Suprapubic skin (tissue), 4 donors: ENCODE measurements at regions not wholly inside any gene's neighbourhood (a gene's known extent, or its start where the extent isn't known, plus 50 kb on each side); places are given as distances from the start of the nearest gene placed in this dataset.

Experiments used
- DNase-seq, 2 donors: peaks; one replicate each; pipeline ENCODE4 v3.0.0-alpha.2; 2019; ENCODE audit warnings: low spot score in 2 of 2
- H3K27ac ChIP-seq: fragments of 200-600 bp; sonication (generic); one replicate; pipeline ENCODE4 v1.5.1; 2019
- H3K27me3 ChIP-seq: fragments of 200-600 bp; sonication (generic); one replicate; pipeline ENCODE4 v1.5.1; 2019
- H3K36me3 ChIP-seq: fragments of 200-600 bp; sonication (generic); one replicate; pipeline ENCODE4 v1.5.1; 2019
- H3K4me1 ChIP-seq: fragments of 200-600 bp; sonication (generic); one replicate; pipeline ENCODE4 v1.5.1; 2019
- H3K4me3 ChIP-seq: fragments of 200-600 bp; sonication (generic); one replicate; pipeline ENCODE4 v1.5.1; 2019; ENCODE audit warnings: mild to moderate bottlenecking
- H3K9me3 ChIP-seq: fragments of 200-600 bp; sonication (generic); one replicate; pipeline ENCODE4 v1.5.1; 2019
- EP300 ChIP-seq: sonication (generic); formaldehyde crosslinking; IDR thresholded peaks from one replicate; pipeline ENCODE4 v1.6.1; 2017; ENCODE audit warnings: antibody characterized with exemption
- POLR2A ChIP-seq, 2 donors: fragments of 450-650 bp; IDR thresholded peaks; one replicate each; pipeline ENCODE4 v1.6.1; 2017; ENCODE audit warnings: antibody characterized with exemption in 2 of 2, mild to moderate bottlenecking in 2 of 2, moderate library complexity in 2 of 2
- POLR2AphosphoS5 ChIP-seq, 3 donors: sonication (generic); formaldehyde crosslinking; IDR thresholded peaks; one replicate each; pipeline ENCODE4 v1.6.1; 2017; ENCODE audit warnings: antibody characterized with exemption in 3 of 3
- WGBS: methylation state at CpG from one replicate; pipeline ENCODE4 v1.1.5; 2018; 5-methylcytosine and 5-hydroxymethylcytosine counted together
- TF ChIP-seq, protein P1 (sequence below), 2 donors: fragments of 200-600 bp in 1 of 2; fragments of 450-650 bp in 1 of 2; sonication (generic) in 1 of 2; IDR thresholded peaks; one replicate each; pipeline ENCODE4 v1.5.1; 2016 to 2019; ENCODE audit warnings: antibody characterized with exemption in 2 of 2, mild to moderate bottlenecking in 1 of 2, moderate library complexity in 1 of 2

DNA sequence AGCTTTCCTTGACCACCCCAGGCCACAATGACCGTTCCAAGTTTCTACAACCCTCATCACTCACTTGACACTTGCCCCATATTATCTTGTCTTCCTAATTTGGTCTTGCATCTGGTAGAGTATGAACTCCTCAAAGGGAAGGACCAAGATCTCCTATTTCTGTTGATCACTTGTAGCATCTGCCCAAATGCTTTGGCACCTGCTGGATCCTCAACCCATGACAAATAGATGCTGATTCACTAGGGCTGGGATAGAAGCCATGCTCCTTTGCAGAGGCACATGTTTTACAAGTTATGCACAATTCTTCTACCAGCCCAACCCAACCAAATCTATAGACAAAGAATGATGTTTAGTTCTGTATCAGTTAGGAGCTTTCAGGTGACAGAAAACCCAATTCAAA lies 110.7 kb downstream of the UNC5CL start:
- H3K27me3 ChIP-seq = peaks cover 5% of the 10 kb centered on the region
- no peaks in the 10 kb centered on the region for H3K9me3 ChIP-seq
- no peaks in the 10 kb centered on the region for H3K4me1 ChIP-seq
- TF ChIP-seq EP300 (no peak), POLR2A (IDR thresholded peaks at IDR 0.05) (no peak), POLR2AphosphoS5 (IDR thresholded peaks at IDR 0.05) (no peak)
- TF ChIP-seq, protein P1, sequence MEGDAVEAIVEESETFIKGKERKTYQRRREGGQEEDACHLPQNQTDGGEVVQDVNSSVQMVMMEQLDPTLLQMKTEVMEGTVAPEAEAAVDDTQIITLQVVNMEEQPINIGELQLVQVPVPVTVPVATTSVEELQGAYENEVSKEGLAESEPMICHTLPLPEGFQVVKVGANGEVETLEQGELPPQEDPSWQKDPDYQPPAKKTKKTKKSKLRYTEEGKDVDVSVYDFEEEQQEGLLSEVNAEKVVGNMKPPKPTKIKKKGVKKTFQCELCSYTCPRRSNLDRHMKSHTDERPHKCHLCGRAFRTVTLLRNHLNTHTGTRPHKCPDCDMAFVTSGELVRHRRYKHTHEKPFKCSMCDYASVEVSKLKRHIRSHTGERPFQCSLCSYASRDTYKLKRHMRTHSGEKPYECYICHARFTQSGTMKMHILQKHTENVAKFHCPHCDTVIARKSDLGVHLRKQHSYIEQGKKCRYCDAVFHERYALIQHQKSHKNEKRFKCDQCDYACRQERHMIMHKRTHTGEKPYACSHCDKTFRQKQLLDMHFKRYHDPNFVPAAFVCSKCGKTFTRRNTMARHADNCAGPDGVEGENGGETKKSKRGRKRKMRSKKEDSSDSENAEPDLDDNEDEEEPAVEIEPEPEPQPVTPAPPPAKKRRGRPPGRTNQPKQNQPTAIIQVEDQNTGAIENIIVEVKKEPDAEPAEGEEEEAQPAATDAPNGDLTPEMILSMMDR (IDR thresholded peaks at IDR 0.05) = no peak
- no peaks in the 10 kb centered on the region for H3K36me3 ChIP-seq
- no peak overlapping the region for H3K4me3 ChIP-seq
- no peak for DNase-seq
- WGBS = 95% methylated on average over 1 of the region's 1 CpG
- no peak overlapping the region for H3K27ac ChIP-seq

DNA sequence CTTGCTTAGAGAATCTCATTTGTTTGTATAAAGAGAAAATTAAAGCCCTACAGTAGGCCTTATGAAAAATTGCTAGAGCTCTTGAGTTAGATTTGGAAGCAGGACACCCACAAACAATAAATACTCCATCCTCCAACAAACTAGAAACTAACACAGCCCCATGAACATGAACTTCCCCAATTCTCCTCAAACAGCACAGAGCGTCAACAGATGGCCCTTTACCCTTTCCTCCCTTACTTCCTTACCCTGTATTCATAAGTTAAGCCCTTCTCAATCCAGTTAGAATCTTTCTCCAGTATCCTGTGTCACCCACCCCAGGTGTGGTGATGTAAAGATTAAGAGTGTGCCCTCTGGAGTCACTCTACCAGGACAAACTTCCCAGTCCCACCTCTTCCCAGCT lies 113.7 kb downstream of the UNC5CL start:
- whole genome bisulfite sequencing = 82% methylated on average over 1 of the region's 1 CpG
- Histone ChIP-seq H3K9me3 (no peaks in the 10 kb centered on the region), H3K4me1 (no peaks in the 10 kb centered on the region), H3K36me3 (no peaks in the 10 kb centered on the region), H3K27me3 (peaks cover 5% of the 10 kb centered on the region), H3K4me3 (no peak overlapping the region), H3K27ac (no peak overlapping the region)
- no peak for DNase-seq
- TF ChIP-seq POLR2AphosphoS5 (IDR thresholded peaks at IDR 0.05) (no peak), EP300 (no peak)

DNA sequence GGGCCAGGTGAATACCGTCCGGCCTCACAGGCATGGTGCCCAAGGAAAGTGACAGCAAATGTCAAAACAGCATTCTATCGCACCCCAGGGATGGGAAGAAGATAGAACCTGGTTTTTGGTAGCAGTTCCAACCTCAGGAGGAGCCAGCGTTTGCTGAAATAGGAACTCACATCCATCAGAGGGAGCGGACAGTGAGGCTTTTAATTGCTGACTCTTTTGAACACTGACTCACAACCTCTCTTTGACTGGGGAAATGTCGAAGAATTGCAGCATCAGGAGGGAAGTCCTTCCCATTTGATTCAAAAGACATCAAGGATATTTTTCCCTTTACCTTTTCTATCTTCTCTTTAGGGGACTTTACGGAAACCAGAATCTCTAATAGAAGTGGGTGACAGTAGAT lies 114.2 kb downstream of the UNC5CL start:
- Histone ChIP-seq H3K27ac (no peak overlapping the region), H3K4me1 (no peaks in the 10 kb centered on the region), H3K9me3 (no peaks in the 10 kb centered on the region), H3K4me3 (no peak overlapping the region), H3K36me3 (no peaks in the 10 kb centered on the region), H3K27me3 (peaks cover 5% of the 10 kb centered on the region)
- WGBS = 93% methylated on average over 7 of the region's 7 CpGs
- DNase-seq = no peak
- TF ChIP-seq, protein P1 (IDR thresholded peaks at IDR 0.05) = no peak
- TF ChIP-seq POLR2A (IDR thresholded peaks at IDR 0.05) = no peak
- no peak for TF ChIP-seq EP300
- TF ChIP-seq POLR2AphosphoS5 (IDR thresholded peaks at IDR 0.05) = no peak

DNA sequence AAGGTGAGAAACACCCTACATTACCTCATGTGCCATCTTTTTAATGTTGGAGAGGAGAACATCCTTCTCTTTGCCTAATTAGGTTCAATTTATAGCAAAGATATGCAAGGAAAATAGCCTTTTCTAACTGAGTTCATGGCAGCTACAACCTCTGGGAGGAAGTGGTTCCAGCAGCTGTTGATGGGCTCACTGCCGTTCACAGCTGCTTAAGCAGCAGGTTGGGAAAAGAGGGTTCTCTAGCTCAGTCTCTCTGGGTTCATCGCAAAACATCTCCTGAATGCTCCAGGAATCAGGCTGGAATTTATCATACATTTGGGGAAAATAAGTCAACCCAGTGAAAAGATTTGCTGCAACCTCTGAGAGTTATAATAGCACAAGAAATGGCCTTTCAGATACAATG lies 115.1 kb downstream of the UNC5CL start:
- 97% methylated on average over 2 of the region's 2 CpGs for WGBS
- TF ChIP-seq EP300 = no peak
- no peak for TF ChIP-seq POLR2A (IDR thresholded peaks at IDR 0.05)
- TF ChIP-seq POLR2AphosphoS5 (IDR thresholded peaks at IDR 0.05) = no peak
- TF ChIP-seq, protein P1 (IDR thresholded peaks at IDR 0.05) = no peak
- no peak overlapping the region for H3K4me3 ChIP-seq
- H3K4me1 ChIP-seq = no peaks in the 10 kb centered on the region
- H3K27me3 ChIP-seq = peaks cover 5% of the 10 kb centered on the region
- H3K27ac ChIP-seq = no peak overlapping the region
- no peaks in the 10 kb centered on the region for H3K9me3 ChIP-seq
- no peak for DNase-seq
- H3K36me3 ChIP-seq = no peaks in the 10 kb centered on the region

DNA sequence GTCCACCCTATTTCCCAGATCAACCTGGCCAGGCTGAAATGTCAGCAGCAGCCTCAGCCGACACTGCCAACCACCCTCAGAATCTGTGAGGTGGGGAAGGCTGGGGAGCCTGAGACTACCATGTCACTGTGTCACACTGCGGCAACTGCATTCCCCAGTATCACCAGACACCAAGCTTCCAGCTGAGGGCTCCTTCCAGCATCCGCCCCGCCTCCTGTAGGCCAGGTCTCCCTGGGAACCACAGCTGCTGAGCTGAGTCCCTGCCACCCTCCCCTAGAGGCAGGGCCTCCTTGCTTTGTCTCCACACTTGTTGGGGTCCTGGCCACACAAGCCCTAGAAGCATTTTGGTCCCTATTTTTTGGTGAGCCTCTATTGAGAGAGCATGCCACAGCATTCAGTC lies 115.7 kb downstream of the UNC5CL start:
- no peaks in the 10 kb centered on the region for H3K4me1 ChIP-seq
- DNase-seq = no peak
- no peaks in the 10 kb centered on the region for H3K36me3 ChIP-seq
- H3K27ac ChIP-seq = no peak overlapping the region
- H3K4me3 ChIP-seq = no peak overlapping the region
- no peaks in the 10 kb centered on the region for H3K9me3 ChIP-seq
- peaks cover 5% of the 10 kb centered on the region for H3K27me3 ChIP-seq
- 96% methylated on average over 3 of the region's 4 CpGs for WGBS
- TF ChIP-seq, protein P1 (IDR thresholded peaks at IDR 0.05) = no peak
- TF ChIP-seq EP300 (no peak), POLR2A (IDR thresholded peaks at IDR 0.05) (no peak), POLR2AphosphoS5 (IDR thresholded peaks at IDR 0.05) (no peak)

DNA sequence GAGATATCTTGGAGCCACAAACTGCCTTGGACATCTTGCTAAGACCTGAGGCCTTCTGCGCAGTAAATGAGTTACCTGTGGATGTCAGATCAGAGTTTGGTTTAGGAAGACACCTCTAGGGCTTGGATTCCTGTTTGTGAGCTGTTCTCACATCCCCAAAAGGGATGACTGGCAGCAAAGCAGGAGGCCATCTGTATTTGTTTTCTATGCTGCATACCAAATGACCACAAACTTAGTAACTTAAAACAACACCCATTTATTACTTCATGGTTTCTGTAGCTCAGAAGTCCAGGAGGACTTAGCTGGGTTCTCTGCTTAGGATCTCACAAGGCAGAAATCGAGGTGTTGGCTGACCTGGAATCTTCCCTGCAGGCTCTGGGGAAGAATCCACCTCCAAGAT lies 116.7 kb downstream of the UNC5CL start:
- H3K9me3 ChIP-seq = no peaks in the 10 kb centered on the region
- no peak for DNase-seq
- no peak overlapping the region for H3K4me3 ChIP-seq
- H3K4me1 ChIP-seq = no peaks in the 10 kb centered on the region
- H3K27ac ChIP-seq = no peak overlapping the region
- WGBS = 66% methylated on average over 2 of the region's 2 CpGs
- peaks cover 2% of the 10 kb centered on the region for H3K27me3 ChIP-seq
- TF ChIP-seq, protein P1 (IDR thresholded peaks at IDR 0.05) = no peak
- TF ChIP-seq POLR2AphosphoS5 (IDR thresholded peaks at IDR 0.05) = no peak
- TF ChIP-seq EP300 = no peak
- no peak for TF ChIP-seq POLR2A (IDR thresholded peaks at IDR 0.05)
- H3K36me3 ChIP-seq = no peaks in the 10 kb centered on the region
